ENCODE measurements at regions not wholly inside any gene's neighbourhood (a gene's known extent, or its start where the extent isn't known, plus 50 kb on each side); places are given as distances from the start of the nearest gene placed in this dataset.

DNA sequence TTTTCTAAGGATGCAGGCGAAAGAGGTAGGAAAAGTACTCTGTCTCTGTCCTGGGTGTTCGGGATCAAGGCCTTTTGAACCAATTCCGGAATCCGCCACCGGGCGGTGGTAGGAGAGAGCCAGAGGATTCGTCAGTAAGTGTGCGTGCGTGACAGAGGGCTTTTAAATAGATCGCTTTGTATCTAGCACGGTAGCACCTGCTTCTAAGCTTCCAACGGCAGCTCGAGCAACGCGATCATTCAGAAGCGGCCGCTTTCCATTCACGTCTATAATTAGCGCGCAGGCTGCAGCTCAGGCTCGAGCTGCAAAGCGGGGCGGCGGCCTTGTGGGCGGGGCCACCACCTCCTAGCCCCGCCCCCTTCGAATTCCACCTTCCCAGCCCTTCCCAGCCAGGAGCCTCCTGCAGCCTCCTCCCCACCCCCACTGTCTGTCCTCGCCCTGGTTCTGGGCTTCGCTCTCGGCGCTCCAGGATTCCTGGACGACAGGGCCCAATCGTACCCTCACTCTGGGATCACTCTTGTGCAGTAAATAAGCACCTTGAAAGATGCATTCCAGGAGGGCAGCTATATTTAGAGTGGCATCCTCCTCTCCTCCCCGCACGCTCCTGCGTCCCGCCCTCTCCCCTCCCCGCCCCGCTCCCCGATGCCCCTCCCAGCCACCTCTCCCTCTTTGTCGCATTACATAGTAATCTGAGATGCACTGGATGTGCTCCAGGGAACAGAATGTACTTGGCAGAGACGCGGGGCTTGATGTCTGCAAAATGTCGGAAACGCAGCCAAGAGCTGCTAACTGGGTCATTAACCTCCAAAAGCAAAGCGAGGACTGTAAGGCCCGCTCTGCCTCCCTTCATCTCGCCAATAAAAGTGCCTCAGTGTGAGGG is 224.1 kb upstream of the TPRG1 start:
- TF ChIP-seq, protein P1, sequence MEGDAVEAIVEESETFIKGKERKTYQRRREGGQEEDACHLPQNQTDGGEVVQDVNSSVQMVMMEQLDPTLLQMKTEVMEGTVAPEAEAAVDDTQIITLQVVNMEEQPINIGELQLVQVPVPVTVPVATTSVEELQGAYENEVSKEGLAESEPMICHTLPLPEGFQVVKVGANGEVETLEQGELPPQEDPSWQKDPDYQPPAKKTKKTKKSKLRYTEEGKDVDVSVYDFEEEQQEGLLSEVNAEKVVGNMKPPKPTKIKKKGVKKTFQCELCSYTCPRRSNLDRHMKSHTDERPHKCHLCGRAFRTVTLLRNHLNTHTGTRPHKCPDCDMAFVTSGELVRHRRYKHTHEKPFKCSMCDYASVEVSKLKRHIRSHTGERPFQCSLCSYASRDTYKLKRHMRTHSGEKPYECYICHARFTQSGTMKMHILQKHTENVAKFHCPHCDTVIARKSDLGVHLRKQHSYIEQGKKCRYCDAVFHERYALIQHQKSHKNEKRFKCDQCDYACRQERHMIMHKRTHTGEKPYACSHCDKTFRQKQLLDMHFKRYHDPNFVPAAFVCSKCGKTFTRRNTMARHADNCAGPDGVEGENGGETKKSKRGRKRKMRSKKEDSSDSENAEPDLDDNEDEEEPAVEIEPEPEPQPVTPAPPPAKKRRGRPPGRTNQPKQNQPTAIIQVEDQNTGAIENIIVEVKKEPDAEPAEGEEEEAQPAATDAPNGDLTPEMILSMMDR (conservative IDR thresholded peaks at IDR 0.05) = peak; percentile 76
- WGBS, 2 experiments (ENCODE audit: insufficient coverage in 1 of 2, insufficient read length in 1 of 2) = 4% methylated on average over 39 to 47 of the region's 48 CpGs
- H3K4me3 Mint-ChIP-seq = peak overlapping the region; percentile 67
- H3K27ac Mint-ChIP-seq = peak overlapping the region; percentile 93
- H3K4me3 ChIP-seq (ENCODE audit: low read length) = peak overlapping the region; percentile 78
- no peaks in the 10 kb centered on the region for H3K9me3 ChIP-seq (ENCODE audit: control insufficient read depth, low read length)
- H3K4me1 ChIP-seq (ENCODE audit: control insufficient read depth, insufficient read depth, low read length) = no peaks in the 10 kb centered on the region
- no peaks in the 10 kb centered on the region for H3K36me3 ChIP-seq (ENCODE audit: control insufficient read depth, insufficient read depth, low read length)
- no peaks in the 10 kb centered on the region for H3K9me3 Mint-ChIP-seq
- H3K27ac ChIP-seq (ENCODE audit: low read depth, low read length) = peak overlapping the region; percentile 73
- H3K4me1 Mint-ChIP-seq = peaks cover 7% of the 10 kb centered on the region
- H3K27me3 ChIP-seq (ENCODE audit: control insufficient read depth, insufficient read depth, low read length, poor library complexity, severe bottlenecking) = peaks cover 19% of the 10 kb centered on the region
- no peaks in the 10 kb centered on the region for H3K36me3 Mint-ChIP-seq (ENCODE audit: low read depth)
- H3K9ac ChIP-seq (ENCODE audit: extremely low read depth, low read length, poor library complexity, severe bottlenecking) = peak overlapping the region; percentile 44
- H3K27me3 Mint-ChIP-seq (ENCODE audit: insufficient read depth) = peaks cover 40% of the 10 kb centered on the region
- DNase-seq = peak; percentile 95

DNA sequence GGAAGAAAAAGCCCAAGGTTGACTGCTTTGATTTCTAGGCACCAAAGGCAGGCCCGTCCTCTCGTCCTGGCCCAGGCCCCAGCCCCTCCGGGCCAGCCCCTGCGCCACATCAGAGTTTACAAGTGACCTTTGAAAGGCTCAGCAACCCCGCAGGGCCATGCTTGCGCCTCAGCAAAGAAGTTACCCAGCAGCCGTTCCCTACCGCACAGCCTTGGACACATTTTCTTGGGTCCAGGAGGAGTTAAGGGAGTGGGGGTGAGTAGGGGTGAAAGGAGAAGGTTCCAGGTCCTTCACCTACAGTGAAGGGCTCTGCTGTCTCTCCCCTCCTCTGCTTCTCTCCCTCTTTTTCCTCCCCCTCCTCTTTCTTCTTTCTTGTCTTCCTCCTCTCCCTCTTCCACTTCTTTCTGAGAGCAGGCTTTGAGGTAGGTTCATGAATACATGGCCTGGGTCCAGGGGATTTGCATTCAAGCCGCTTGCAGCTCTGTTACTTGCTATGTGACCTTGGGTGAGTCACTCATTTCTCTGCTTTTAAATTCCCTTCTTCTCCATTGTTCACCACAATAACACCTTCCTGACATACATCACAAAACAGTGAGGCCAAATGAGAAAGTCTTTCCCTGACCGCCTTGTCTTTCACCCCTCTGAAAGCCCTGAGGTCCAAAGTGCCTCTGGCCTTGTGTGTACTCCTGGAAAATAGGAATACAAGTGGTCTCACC is 223.3 kb upstream of the TPRG1 start:
- peak; percentile 82 for DNase-seq

DNA sequence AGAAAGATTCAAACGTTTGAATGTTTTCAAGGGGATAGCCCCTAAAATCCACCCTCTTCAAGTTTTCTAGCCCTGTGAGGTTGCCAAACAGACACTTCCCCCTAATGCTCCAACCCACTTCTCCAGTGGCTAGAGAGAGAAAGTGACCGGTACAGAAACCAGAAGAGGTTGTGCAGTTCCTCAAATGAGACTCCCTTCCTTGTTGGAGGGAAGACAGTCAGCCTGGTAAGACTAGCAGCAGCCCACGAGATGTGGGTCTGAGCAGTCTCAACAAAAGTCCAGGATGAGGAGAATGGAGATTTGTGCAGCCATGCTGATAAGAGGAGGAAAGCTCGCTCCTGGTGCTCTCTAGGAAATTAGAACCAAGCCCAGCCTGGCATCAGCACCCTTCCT is 222.8 kb upstream of the TPRG1 start:
- peak overlapping the region; percentile 67 for H3K4me3 Mint-ChIP-seq

More for the DNA sequence above, 223.3 kb upstream of the TPRG1 start:
- H3K9me3 ChIP-seq (ENCODE audit: control insufficient read depth, low read length) = no peaks in the 10 kb centered on the region
- H3K4me1 ChIP-seq (ENCODE audit: control insufficient read depth, insufficient read depth, low read length) = no peaks in the 10 kb centered on the region
- WGBS, 2 experiments (ENCODE audit: insufficient coverage in 1 of 2, insufficient read length in 1 of 2) = 49 to 70% methylated on average over 2 to 10 of the region's 10 CpGs
- H3K27me3 Mint-ChIP-seq (ENCODE audit: insufficient read depth) = peaks cover 42% of the 10 kb centered on the region
- no peaks in the 10 kb centered on the region for H3K36me3 Mint-ChIP-seq (ENCODE audit: low read depth)
- peaks cover 19% of the 10 kb centered on the region for H3K27me3 ChIP-seq (ENCODE audit: control insufficient read depth, insufficient read depth, low read length, poor library complexity, severe bottlenecking)
- peak overlapping the region; percentile 93 for H3K27ac Mint-ChIP-seq
- peak overlapping the region; percentile 67 for H3K4me3 Mint-ChIP-seq
- peak overlapping the region; percentile 78 for H3K4me3 ChIP-seq (ENCODE audit: low read length)
- peak overlapping the region; percentile 44 for H3K9ac ChIP-seq (ENCODE audit: extremely low read depth, low read length, poor library complexity, severe bottlenecking)
- H3K9me3 Mint-ChIP-seq = no peaks in the 10 kb centered on the region
- no peaks in the 10 kb centered on the region for H3K36me3 ChIP-seq (ENCODE audit: control insufficient read depth, insufficient read depth, low read length)
- peaks cover 7% of the 10 kb centered on the region for H3K4me1 Mint-ChIP-seq
- TF ChIP-seq, protein P1 (conservative IDR thresholded peaks at IDR 0.05) = no peak
- H3K27ac ChIP-seq (ENCODE audit: low read depth, low read length) = peak overlapping the region; percentile 73

More for the DNA sequence above, 222.8 kb upstream of the TPRG1 start:
- Mint-ChIP-seq H3K36me3 (ENCODE audit: low read depth) (no peaks in the 10 kb centered on the region), H3K9me3 (no peaks in the 10 kb centered on the region), H3K27me3 (ENCODE audit: insufficient read depth) (peaks cover 43% of the 10 kb centered on the region), H3K4me1 (peaks cover 7% of the 10 kb centered on the region), H3K27ac (peak overlapping the region; percentile 5)
- peaks cover 19% of the 10 kb centered on the region for H3K27me3 ChIP-seq (ENCODE audit: control insufficient read depth, insufficient read depth, low read length, poor library complexity, severe bottlenecking)
- no peak overlapping the region for H3K9ac ChIP-seq (ENCODE audit: extremely low read depth, low read length, poor library complexity, severe bottlenecking)
- no peak for DNase-seq
- no peaks in the 10 kb centered on the region for H3K4me1 ChIP-seq (ENCODE audit: control insufficient read depth, insufficient read depth, low read length)
- TF ChIP-seq, protein P1 (conservative IDR thresholded peaks at IDR 0.05) = no peak
- no peak overlapping the region for H3K27ac ChIP-seq (ENCODE audit: low read depth, low read length)
- no peak overlapping the region for H3K4me3 ChIP-seq (ENCODE audit: low read length)
- WGBS, 2 experiments (ENCODE audit: insufficient coverage in 1 of 2, insufficient read length in 1 of 2) = 80 to 84% methylated on average over 4 of the region's 4 CpGs
- H3K36me3 ChIP-seq (ENCODE audit: control insufficient read depth, insufficient read depth, low read length) = no peaks in the 10 kb centered on the region
- no peaks in the 10 kb centered on the region for H3K9me3 ChIP-seq (ENCODE audit: control insufficient read depth, low read length)

Measured in endodermal cell (in vitro differentiated cells).